ENCODE measurements at regions not wholly inside any gene's neighbourhood (a gene's known extent, or its start where the extent isn't known, plus 50 kb on each side); places are given as distances from the start of the nearest gene placed in this dataset.

- no peaks in the 10 kb centered on the region for H3K4me1 Mint-ChIP-seq
- no peak overlapping the region for H3K27ac Mint-ChIP-seq
- intact Hi-C loops (cut with micrococcal nuclease): no loop called here
- H3K9me3 Mint-ChIP-seq: no peaks in the 10 kb centered on the region
- H3K4me3 Mint-ChIP-seq: no peak overlapping the region
- H3K27me3 Mint-ChIP-seq: peaks cover 4% of the 10 kb centered on the region
- no peak for DNase-seq
- no peaks in the 10 kb centered on the region for H3K36me3 Mint-ChIP-seq (ENCODE audit: low read depth)
These were observed 177.6 kb downstream of the MTX2 start for GRCh38 chr2:176446718-176447414.

- intact Hi-C loops (cut with micrococcal nuclease): no loop called here
- H3K4me3 Mint-ChIP-seq: no peak overlapping the region
- no peak overlapping the region for H3K27ac Mint-ChIP-seq
- no peaks in the 10 kb centered on the region for H3K36me3 Mint-ChIP-seq (ENCODE audit: low read depth)
- no peak for DNase-seq
- H3K9me3 Mint-ChIP-seq: no peaks in the 10 kb centered on the region
- no peaks in the 10 kb centered on the region for H3K4me1 Mint-ChIP-seq
- peaks cover 4% of the 10 kb centered on the region for H3K27me3 Mint-ChIP-seq
These were observed 178.4 kb downstream of the MTX2 start for GRCh38 chr2:176447616-176448015.

- no peak overlapping the region for H3K4me3 Mint-ChIP-seq
- intact Hi-C loops (cut with micrococcal nuclease): no loop called here
- no peaks in the 10 kb centered on the region for H3K36me3 Mint-ChIP-seq (ENCODE audit: low read depth)
- no peak overlapping the region for H3K27ac Mint-ChIP-seq
- no peak for DNase-seq
- H3K9me3 Mint-ChIP-seq: no peaks in the 10 kb centered on the region
- peaks cover 14% of the 10 kb centered on the region for H3K27me3 Mint-ChIP-seq
- H3K4me1 Mint-ChIP-seq: no peaks in the 10 kb centered on the region
These were observed 180.6 kb downstream of the MTX2 start for GRCh38 chr2:176449852-176450251.

- no peak for DNase-seq
- H3K27ac Mint-ChIP-seq: no peak overlapping the region
- no peak overlapping the region for H3K4me3 Mint-ChIP-seq
- H3K4me1 Mint-ChIP-seq: no peaks in the 10 kb centered on the region
- H3K27me3 Mint-ChIP-seq: peaks cover 33% of the 10 kb centered on the region
- intact Hi-C loops (cut with micrococcal nuclease): no loop called here
- H3K9me3 Mint-ChIP-seq: no peaks in the 10 kb centered on the region
- H3K36me3 Mint-ChIP-seq (ENCODE audit: low read depth): no peaks in the 10 kb centered on the region
These were observed 184.5 kb downstream of the MTX2 start for GRCh38 chr2:176453784-176454183.

GRCh38 chr2:176454893-176455815, 185.9 kb downstream of the MTX2 start:
- Mint-ChIP-seq H3K27me3 (peaks cover 41% of the 10 kb centered on the region), H3K27ac (no peak overlapping the region), H3K4me1 (no peaks in the 10 kb centered on the region), H3K9me3 (no peaks in the 10 kb centered on the region), H3K4me3 (no peak overlapping the region), H3K36me3 (ENCODE audit: low read depth) (no peaks in the 10 kb centered on the region)
- DNase-seq: peak; percentile 93
- intact Hi-C loops (cut with micrococcal nuclease): loop anchor here (1.0 kb wide), 3 partner anchors 183 to 328 kb away; no protein-coding TSS in a partner anchor

- Mint-ChIP-seq H3K27me3 (peaks cover 39% of the 10 kb centered on the region), H3K9me3 (no peaks in the 10 kb centered on the region), H3K4me1 (no peaks in the 10 kb centered on the region), H3K36me3 (ENCODE audit: low read depth) (no peaks in the 10 kb centered on the region), H3K4me3 (no peak overlapping the region), H3K27ac (no peak overlapping the region)
- intact Hi-C loops (cut with micrococcal nuclease): loop anchor here (1.0 kb wide), 3 partner anchors 182 to 329 kb away; no protein-coding TSS in a partner anchor
- no peak for DNase-seq
These were observed 186.6 kb downstream of the MTX2 start for GRCh38 chr2:176455816-176456291.

- H3K27ac Mint-ChIP-seq: no peak overlapping the region
- H3K9me3 Mint-ChIP-seq: no peaks in the 10 kb centered on the region
- intact Hi-C loops (cut with micrococcal nuclease): no loop called here
- H3K27me3 Mint-ChIP-seq: peaks cover 49% of the 10 kb centered on the region
- H3K4me1 Mint-ChIP-seq: no peaks in the 10 kb centered on the region
- DNase-seq: no peak
- no peak overlapping the region for H3K4me3 Mint-ChIP-seq
- no peaks in the 10 kb centered on the region for H3K36me3 Mint-ChIP-seq (ENCODE audit: low read depth)
These were observed 188.2 kb downstream of the MTX2 start for GRCh38 chr2:176457481-176457880.

GRCh38 chr2:176461098-176461808, 192.0 kb downstream of the MTX2 start:
- no peak overlapping the region for H3K4me3 Mint-ChIP-seq
- intact Hi-C loops (cut with micrococcal nuclease): no loop called here
- H3K36me3 Mint-ChIP-seq (ENCODE audit: low read depth): no peaks in the 10 kb centered on the region
- no peak overlapping the region for H3K27ac Mint-ChIP-seq
- H3K4me1 Mint-ChIP-seq: no peaks in the 10 kb centered on the region
- H3K27me3 Mint-ChIP-seq: peaks cover 58% of the 10 kb centered on the region
- no peaks in the 10 kb centered on the region for H3K9me3 Mint-ChIP-seq
- no peak for DNase-seq

- Mint-ChIP-seq H3K27me3 (peaks cover 62% of the 10 kb centered on the region), H3K4me1 (no peaks in the 10 kb centered on the region), H3K9me3 (no peaks in the 10 kb centered on the region), H3K27ac (no peak overlapping the region), H3K36me3 (ENCODE audit: low read depth) (no peaks in the 10 kb centered on the region), H3K4me3 (no peak overlapping the region)
- intact Hi-C loops (cut with micrococcal nuclease): no loop called here
- DNase-seq: no peak
These were observed 192.8 kb downstream of the MTX2 start for GRCh38 chr2:176461809-176462670.

- Mint-ChIP-seq H3K9me3 (no peaks in the 10 kb centered on the region), H3K36me3 (ENCODE audit: low read depth) (no peaks in the 10 kb centered on the region), H3K27me3 (peaks cover 59% of the 10 kb centered on the region), H3K4me1 (no peaks in the 10 kb centered on the region), H3K27ac (no peak overlapping the region), H3K4me3 (no peak overlapping the region)
- intact Hi-C loops (cut with micrococcal nuclease): no loop called here
- no peak for DNase-seq
These were observed 194.3 kb downstream of the MTX2 start for GRCh38 chr2:176463546-176463945.

- DNase-seq: no peak
- intact Hi-C loops (cut with micrococcal nuclease): no loop called here
- no peak overlapping the region for H3K27ac Mint-ChIP-seq
- H3K36me3 Mint-ChIP-seq (ENCODE audit: low read depth): no peaks in the 10 kb centered on the region
- H3K4me1 Mint-ChIP-seq: no peaks in the 10 kb centered on the region
- H3K9me3 Mint-ChIP-seq: no peaks in the 10 kb centered on the region
- peaks cover 55% of the 10 kb centered on the region for H3K27me3 Mint-ChIP-seq
- no peak overlapping the region for H3K4me3 Mint-ChIP-seq
These were observed 195.8 kb downstream of the MTX2 start for GRCh38 chr2:176464886-176465564.

- no peak for DNase-seq
- no peak overlapping the region for H3K27ac Mint-ChIP-seq
- H3K36me3 Mint-ChIP-seq (ENCODE audit: low read depth): no peaks in the 10 kb centered on the region
These were observed 197.7 kb downstream of the MTX2 start for GRCh38 chr2:176466918-176467452.

More at GRCh38 chr2:176466918-176467452, 197.7 kb downstream of the MTX2 start:
- Mint-ChIP-seq H3K27me3 (peaks cover 59% of the 10 kb centered on the region), H3K9me3 (no peaks in the 10 kb centered on the region), H3K4me3 (no peak overlapping the region), H3K4me1 (no peaks in the 10 kb centered on the region)
- intact Hi-C loops (cut with micrococcal nuclease): no loop called here

Data from activated CD4-positive, alpha-beta T cell treated with anti-CD3 and anti-CD28 coated beads, Interleukin-2, amount 10 ng/mL, durations not matched to agents 24 days and 14 days (primary cell).